ENCODE measurements at regions not wholly inside any gene's neighbourhood (a gene's known extent, or its start where the extent isn't known, plus 50 kb on each side); places are given as distances from the start of the nearest gene placed in this dataset.
A peak's percentile ranks its signal among the peaks of the same experiment; 100 is the strongest.

DNA sequence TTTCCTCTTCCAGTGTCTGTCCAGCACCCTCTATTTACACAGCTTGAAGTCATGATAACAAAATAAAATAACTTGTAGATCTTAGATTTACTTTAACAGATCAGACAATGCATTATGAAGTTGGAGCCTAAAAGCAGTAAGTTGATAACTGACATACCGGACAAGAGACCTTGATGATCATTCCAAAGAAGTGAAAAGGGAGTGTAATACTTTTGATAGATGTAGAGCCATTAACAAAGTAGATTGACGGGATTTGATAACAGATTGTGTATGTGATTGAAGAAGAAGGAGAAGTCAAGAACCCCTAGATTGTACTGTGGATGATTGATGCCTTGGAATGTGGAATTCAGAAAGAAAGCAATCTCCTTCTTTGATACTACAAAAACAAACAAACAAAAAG, 403.8 kb upstream of the MGAT4C start:
- Mint-ChIP-seq H3K4me1 (ENCODE audit: low read depth, unreplicated experiment) (peaks cover 20% of the 10 kb centered on the region), H3K4me3 (ENCODE audit: unreplicated experiment) (no peak overlapping the region), H3K36me3 (ENCODE audit: low read depth, unreplicated experiment) (no peaks in the 10 kb centered on the region), H3K27me3 (ENCODE audit: low read depth, unreplicated experiment) (no peaks in the 10 kb centered on the region), H3K9me3 (ENCODE audit: unreplicated experiment) (no peaks in the 10 kb centered on the region), H3K27ac (ENCODE audit: unreplicated experiment) (peak overlapping the region; percentile 1)
- H3K79me2 ChIP-seq (ENCODE audit: insufficient read depth, low read length) = no peaks in the 10 kb centered on the region
- TF ChIP-seq EZH2 (IDR thresholded peaks at IDR 0.05; ENCODE audit: insufficient read depth, low read length) = no peak
- TF ChIP-seq, protein P1, sequence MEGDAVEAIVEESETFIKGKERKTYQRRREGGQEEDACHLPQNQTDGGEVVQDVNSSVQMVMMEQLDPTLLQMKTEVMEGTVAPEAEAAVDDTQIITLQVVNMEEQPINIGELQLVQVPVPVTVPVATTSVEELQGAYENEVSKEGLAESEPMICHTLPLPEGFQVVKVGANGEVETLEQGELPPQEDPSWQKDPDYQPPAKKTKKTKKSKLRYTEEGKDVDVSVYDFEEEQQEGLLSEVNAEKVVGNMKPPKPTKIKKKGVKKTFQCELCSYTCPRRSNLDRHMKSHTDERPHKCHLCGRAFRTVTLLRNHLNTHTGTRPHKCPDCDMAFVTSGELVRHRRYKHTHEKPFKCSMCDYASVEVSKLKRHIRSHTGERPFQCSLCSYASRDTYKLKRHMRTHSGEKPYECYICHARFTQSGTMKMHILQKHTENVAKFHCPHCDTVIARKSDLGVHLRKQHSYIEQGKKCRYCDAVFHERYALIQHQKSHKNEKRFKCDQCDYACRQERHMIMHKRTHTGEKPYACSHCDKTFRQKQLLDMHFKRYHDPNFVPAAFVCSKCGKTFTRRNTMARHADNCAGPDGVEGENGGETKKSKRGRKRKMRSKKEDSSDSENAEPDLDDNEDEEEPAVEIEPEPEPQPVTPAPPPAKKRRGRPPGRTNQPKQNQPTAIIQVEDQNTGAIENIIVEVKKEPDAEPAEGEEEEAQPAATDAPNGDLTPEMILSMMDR (IDR thresholded peaks at IDR 0.05; ENCODE audit: insufficient read depth, low read depth, low read length) = no peak
- H3K4me2 ChIP-seq (ENCODE audit: low read length) = no peak overlapping the region
- FAIRE-seq (no peak), DNase-seq (ENCODE audit: low read depth) (no peak)
- H3K9ac ChIP-seq (ENCODE audit: low read length) = no peak overlapping the region
- no peaks in the 10 kb centered on the region for H4K20me1 ChIP-seq (ENCODE audit: insufficient read depth, low read length)
- no peaks in the 10 kb centered on the region for H3K9me3 ChIP-seq (ENCODE audit: insufficient read depth, low read depth, low read length)
- H3K36me3 ChIP-seq (ENCODE audit: insufficient read depth, low read length) = no peaks in the 10 kb centered on the region
- no peaks in the 10 kb centered on the region for H3K27me3 ChIP-seq (ENCODE audit: insufficient read depth, low read length)
- H2AFZ ChIP-seq (ENCODE audit: low read depth, low read length) = no peak overlapping the region
- no peak overlapping the region for H3K4me3 ChIP-seq (ENCODE audit: insufficient read depth, low read depth, low read length)
- no peak overlapping the region for H3K27ac ChIP-seq (ENCODE audit: low read depth, low read length)
- H3K4me1 ChIP-seq (ENCODE audit: insufficient read depth, low read length) = no peaks in the 10 kb centered on the region

DNA sequence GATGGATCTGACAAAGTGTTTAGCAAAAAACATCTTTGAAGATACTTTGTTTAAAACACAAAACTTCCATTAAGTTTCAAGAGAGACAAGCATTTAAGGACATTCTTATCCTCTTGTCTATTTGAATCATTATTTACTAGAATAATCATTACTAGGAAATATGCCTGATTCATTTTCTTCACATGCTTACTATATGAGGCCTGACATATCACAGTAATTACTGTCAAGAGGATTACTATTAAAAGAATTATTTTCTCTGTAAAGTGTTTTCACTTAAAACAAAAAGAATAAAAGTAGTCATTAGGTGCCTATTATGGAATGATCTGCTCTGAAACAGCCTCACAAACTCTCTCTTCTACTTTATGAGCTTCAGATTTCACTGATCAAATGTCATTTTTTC, 402.1 kb upstream of the MGAT4C start:
- no peaks in the 10 kb centered on the region for H3K36me3 Mint-ChIP-seq (ENCODE audit: low read depth, unreplicated experiment)
- no peak for FAIRE-seq

DNA sequence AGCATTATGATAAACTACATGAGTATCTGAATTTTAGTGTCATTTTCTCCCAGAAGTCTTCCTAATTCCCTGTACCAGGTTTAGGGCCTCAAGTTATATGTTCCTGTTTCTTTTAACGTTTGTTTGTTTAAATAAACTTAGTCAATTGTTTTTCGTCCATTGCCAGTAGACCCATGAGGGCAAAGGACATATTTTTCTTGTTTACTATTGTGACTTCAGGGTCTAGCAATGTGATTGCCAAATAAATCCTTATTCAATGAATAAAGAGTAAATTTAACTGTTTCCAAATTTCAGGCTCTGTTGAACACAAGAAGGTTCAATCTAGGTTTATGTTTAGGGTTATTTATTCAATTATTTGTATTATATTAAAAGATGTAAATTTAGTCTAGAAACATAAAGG, 391.6 kb upstream of the MGAT4C start:
- Histone ChIP-seq H3K79me2 (ENCODE audit: insufficient read depth, low read length) (no peaks in the 10 kb centered on the region), H3K9me3 (ENCODE audit: insufficient read depth, low read depth, low read length) (no peaks in the 10 kb centered on the region), H2AFZ (ENCODE audit: low read depth, low read length) (no peak overlapping the region), H3K4me1 (ENCODE audit: insufficient read depth, low read length) (no peaks in the 10 kb centered on the region), H4K20me1 (ENCODE audit: insufficient read depth, low read length) (no peaks in the 10 kb centered on the region), H3K36me3 (ENCODE audit: insufficient read depth, low read length) (no peaks in the 10 kb centered on the region), H3K27me3 (ENCODE audit: insufficient read depth, low read length) (no peaks in the 10 kb centered on the region), H3K27ac (ENCODE audit: low read depth, low read length) (no peak overlapping the region), H3K4me3 (ENCODE audit: insufficient read depth, low read depth, low read length) (no peak overlapping the region), H3K9ac (ENCODE audit: low read length) (no peak overlapping the region), H3K4me2 (ENCODE audit: low read length) (no peak overlapping the region)
- TF ChIP-seq, protein P1 (IDR thresholded peaks at IDR 0.05; ENCODE audit: insufficient read depth, low read depth, low read length) = no peak
- H3K27me3 Mint-ChIP-seq (ENCODE audit: low read depth, unreplicated experiment) = no peaks in the 10 kb centered on the region
- H3K4me3 Mint-ChIP-seq (ENCODE audit: unreplicated experiment) = no peak overlapping the region
- no peak for DNase-seq (ENCODE audit: low read depth)
- FAIRE-seq = no peak
- H3K36me3 Mint-ChIP-seq (ENCODE audit: low read depth, unreplicated experiment) = no peaks in the 10 kb centered on the region
- no peak overlapping the region for H3K27ac Mint-ChIP-seq (ENCODE audit: unreplicated experiment)
- no peaks in the 10 kb centered on the region for H3K4me1 Mint-ChIP-seq (ENCODE audit: low read depth, unreplicated experiment)
- H3K9me3 Mint-ChIP-seq (ENCODE audit: unreplicated experiment) = no peaks in the 10 kb centered on the region

More for the DNA sequence above, 402.1 kb upstream of the MGAT4C start:
- Histone ChIP-seq H4K20me1 (ENCODE audit: insufficient read depth, low read length) (no peaks in the 10 kb centered on the region), H3K27me3 (ENCODE audit: insufficient read depth, low read length) (no peaks in the 10 kb centered on the region), H3K9me3 (ENCODE audit: insufficient read depth, low read depth, low read length) (no peaks in the 10 kb centered on the region), H3K4me3 (ENCODE audit: insufficient read depth, low read depth, low read length) (no peak overlapping the region), H3K4me2 (ENCODE audit: low read length) (no peak overlapping the region), H3K4me1 (ENCODE audit: insufficient read depth, low read length) (no peaks in the 10 kb centered on the region), H3K79me2 (ENCODE audit: insufficient read depth, low read length) (no peaks in the 10 kb centered on the region), H3K27ac (ENCODE audit: low read depth, low read length) (no peak overlapping the region), H3K9ac (ENCODE audit: low read length) (no peak overlapping the region), H2AFZ (ENCODE audit: low read depth, low read length) (no peak overlapping the region), H3K36me3 (ENCODE audit: insufficient read depth, low read length) (no peaks in the 10 kb centered on the region)
- no peaks in the 10 kb centered on the region for H3K9me3 Mint-ChIP-seq (ENCODE audit: unreplicated experiment)
- no peak for DNase-seq (ENCODE audit: low read depth)
- TF ChIP-seq, protein P1 (IDR thresholded peaks at IDR 0.05; ENCODE audit: insufficient read depth, low read depth, low read length) = no peak
- TF ChIP-seq EZH2 (IDR thresholded peaks at IDR 0.05; ENCODE audit: insufficient read depth, low read length) = no peak
- H3K27ac Mint-ChIP-seq (ENCODE audit: unreplicated experiment) = no peak overlapping the region
- H3K4me3 Mint-ChIP-seq (ENCODE audit: unreplicated experiment) = no peak overlapping the region
- H3K4me1 Mint-ChIP-seq (ENCODE audit: low read depth, unreplicated experiment) = peaks cover 11% of the 10 kb centered on the region
- no peaks in the 10 kb centered on the region for H3K27me3 Mint-ChIP-seq (ENCODE audit: low read depth, unreplicated experiment)

Measured in astrocyte (in vitro differentiated cells and primary cell).